ENCODE measurements at regions not wholly inside any gene's neighbourhood (a gene's known extent, or its start where the extent isn't known, plus 50 kb on each side); places are given as distances from the start of the nearest gene placed in this dataset.

- no peak for DNase-seq
Measured at GRCh38 chr22:19625331-19626041, 88.8 kb upstream of the SEPTIN5 start.

- no peak for DNase-seq
Measured at GRCh38 chr22:19626042-19626587, 88.2 kb upstream of the SEPTIN5 start.

DNA sequence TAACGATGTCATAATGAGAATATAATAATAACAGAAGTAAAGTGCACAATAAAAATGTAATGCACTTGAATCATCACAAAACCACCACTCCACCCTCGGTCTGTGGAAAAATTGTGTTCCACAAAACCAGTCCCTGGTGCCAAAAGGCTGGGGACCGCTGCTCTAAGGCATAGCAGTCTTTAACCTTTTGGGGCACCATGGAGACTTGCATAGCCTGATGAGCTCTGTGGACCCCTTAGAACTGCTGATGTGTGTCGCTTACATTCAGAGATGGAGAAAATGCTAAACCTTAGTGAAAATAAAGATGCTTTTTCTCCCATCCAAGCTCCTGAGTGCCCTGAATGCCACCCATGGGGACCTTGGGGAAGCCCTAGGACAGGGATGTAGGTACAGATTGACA lies 87.6 kb upstream of the SEPTIN5 start:
- no peak for DNase-seq

- no peak for DNase-seq
Measured at GRCh38 chr22:19628038-19628776, 86.1 kb upstream of the SEPTIN5 start.

GRCh38 chr22:19629331-19629719 lies 85.0 kb upstream of the SEPTIN5 start:
- DNase-seq: no peak

DNA sequence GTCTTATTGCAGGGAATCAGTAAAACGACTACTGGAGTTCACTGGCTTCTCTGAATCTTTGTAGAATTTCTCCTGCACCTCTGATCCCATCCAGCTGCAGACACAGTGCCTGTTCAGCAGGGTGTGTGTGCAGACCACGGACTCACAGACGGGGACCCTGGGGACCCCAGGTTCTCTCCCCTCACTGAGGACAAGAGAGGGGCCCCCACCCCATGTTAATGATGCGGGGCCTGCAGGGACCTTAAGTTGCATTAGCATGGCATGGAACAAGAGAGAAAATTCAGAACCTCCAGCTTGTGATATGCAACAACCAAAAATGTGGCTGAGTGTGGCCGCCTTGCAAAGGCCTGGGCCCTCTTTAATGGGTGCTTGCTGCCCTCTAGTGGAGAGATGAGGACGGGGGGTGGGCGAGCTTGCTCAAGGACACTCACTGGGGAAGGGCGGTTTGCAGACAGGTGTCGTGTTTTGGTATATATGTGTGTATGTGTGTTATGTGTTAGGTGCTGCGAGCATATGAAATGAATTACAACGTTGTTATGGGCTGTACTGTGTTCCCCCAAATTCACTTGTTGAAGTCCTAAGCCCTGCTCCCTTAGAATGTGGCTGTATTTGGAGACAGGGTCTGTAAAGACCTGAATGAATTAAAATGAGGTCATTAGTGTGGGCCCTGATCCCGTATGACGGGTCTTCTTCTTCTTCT lies 84.4 kb upstream of the SEPTIN5 start:
- peak; percentile 88 for DNase-seq

GRCh38 chr22:19630614-19631013 lies 83.7 kb upstream of the SEPTIN5 start:
- no peak for DNase-seq

DNA sequence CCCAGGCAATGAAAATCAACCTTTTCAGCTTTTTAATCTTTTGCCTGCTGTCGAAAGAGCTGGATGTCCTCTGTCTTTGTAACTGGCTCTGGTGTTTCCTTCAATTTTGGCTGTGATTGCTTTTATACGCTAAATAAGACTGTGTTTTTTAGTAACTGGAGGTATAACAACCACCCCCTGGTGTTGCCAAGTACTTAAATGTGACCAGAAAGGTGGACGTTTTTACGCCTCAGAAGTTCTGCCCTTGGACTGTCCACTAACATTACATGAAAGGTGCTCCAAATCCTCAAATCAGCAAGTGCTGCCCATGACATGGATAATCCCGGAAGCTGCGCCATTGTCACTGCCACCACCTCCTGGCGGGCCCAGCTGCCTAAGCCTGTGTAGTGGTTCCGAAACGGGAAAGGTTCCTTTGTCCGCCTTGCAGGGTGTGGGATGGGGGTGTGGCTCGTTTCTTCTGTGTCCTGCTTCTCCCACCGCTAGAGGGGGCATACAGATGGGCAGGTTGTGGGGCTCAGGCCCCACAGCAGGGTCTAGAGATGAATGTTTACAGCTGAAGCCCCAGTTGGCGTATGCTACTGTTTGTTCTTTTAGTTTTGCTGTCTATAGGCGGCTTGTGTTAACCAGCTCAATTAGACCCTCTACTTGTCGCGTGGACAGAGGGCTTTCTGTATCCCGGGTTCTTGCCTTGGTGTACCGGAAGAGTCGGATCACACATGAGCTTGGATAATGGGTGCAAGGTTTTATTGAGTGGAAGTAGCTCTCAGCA lies 82.2 kb upstream of the SEPTIN5 start:
- DNase-seq: peak; percentile 19

DNA sequence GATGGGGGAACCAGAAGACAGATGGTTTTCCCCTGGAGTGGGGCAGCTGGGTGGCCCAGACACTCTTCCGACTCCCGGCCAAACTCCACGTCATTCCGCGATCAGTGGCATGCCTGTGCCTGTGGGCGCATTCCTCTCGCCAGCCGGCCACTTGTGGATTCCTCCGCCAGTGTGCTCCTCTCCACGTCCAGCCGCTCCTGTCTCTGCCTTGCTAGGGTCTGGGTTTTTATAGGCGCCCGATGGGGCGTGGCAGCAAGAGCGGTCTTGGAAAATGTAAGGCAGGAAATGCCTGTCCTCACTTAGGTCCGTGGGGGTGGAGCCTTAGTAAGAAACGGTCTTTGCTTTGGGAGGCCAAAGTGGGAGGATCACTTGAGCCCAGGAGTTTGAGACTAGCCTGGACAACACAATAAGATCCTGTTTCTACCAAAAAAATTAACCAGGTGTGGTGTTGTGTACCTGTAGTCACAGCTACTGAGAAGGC lies 81.6 kb upstream of the SEPTIN5 start:
- DNase-seq: no peak

DNA sequence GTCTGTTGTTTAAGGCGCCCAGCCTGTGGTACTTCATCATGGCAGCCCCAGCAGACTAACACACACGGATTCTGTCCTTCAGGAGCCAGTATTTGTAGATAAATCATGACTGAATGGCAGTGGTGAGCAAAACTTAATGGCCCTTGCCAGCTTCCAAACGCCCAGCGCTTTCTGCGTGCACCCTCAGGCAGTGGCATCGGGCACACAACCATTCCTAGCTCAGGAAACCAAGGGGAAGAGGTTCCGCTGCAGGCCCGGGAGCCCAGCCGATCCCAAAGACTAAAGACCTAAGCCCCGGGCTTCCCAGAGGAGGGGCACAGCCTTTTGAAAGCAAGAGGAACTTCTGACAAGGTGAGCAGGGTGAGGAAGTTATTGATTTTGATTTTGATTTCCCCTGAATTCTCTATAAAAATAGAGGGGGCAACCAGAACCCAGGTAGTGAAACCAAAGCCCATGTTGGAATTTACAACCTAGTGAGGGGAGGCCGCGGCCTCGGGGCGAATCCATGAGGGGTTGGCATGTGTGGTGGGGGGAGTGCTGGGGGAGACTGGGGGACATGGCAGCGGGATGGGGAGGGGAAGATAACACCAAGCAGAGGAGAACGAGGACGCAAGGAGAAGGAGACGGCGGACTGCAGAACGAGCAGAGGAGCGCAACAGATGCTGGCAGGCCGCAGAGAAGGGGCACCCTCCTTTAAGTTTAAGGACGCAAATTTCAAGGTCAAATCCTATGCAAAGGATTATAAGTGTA lies 79.9 kb upstream of the SEPTIN5 start:
- DNase-seq: no peak

DNA sequence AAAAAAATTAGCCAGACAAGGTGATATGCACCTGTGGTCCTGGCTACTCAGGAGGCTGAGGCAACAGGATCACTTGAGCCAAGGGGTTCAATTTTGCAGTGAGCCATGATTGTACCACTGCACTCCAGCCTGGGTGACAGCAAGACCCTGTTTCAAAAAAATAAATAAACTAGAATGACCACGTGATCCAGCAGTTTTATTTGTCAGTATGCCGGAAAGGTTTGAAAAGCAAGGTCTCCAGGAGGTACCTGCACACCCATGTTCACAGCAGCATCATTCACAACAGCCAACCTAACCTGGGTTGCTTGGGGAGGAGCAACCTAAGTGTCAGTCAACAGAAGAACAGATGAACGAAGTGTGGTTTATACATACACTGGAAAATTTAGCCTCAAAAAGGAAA lies 78.7 kb upstream of the SEPTIN5 start:
- no peak for DNase-seq

DNA sequence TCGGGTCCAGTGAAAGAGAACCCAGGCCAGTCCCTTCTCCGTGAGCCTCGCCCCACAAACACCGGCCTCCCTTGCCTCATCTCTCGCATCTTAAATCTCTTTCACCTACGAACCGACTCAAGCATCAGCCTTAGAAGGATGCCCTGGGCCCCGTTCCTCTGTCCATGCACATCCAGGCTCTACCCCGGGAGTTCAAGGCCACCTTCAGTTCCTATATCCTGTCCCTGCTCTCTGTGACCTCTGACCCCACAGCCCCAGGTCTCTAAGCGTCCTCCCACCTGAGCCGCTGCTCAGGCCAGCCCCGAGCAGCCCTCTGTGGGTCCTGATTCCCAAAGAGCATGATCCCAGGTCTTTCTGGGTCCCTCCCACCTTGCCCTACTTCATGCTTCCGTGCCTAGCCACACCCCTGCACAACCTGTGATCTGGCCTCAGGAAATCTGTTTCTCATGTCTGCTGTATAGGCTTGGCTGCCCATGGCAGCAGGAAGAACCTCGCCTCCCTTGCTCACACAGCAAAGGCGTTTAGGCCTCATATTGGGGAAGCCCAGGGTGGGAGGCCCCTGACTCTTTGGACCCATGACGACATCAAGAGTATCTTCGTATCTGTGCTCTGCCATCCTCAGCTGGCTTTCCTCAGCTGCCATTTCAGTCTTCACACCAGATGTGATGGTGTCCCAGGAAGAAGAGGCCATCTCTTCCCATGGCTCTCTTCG lies 77.5 kb upstream of the SEPTIN5 start:
- DNase-seq: no peak

- no peak for DNase-seq
Measured at GRCh38 chr22:19637408-19638281, 76.7 kb upstream of the SEPTIN5 start.

DNA sequence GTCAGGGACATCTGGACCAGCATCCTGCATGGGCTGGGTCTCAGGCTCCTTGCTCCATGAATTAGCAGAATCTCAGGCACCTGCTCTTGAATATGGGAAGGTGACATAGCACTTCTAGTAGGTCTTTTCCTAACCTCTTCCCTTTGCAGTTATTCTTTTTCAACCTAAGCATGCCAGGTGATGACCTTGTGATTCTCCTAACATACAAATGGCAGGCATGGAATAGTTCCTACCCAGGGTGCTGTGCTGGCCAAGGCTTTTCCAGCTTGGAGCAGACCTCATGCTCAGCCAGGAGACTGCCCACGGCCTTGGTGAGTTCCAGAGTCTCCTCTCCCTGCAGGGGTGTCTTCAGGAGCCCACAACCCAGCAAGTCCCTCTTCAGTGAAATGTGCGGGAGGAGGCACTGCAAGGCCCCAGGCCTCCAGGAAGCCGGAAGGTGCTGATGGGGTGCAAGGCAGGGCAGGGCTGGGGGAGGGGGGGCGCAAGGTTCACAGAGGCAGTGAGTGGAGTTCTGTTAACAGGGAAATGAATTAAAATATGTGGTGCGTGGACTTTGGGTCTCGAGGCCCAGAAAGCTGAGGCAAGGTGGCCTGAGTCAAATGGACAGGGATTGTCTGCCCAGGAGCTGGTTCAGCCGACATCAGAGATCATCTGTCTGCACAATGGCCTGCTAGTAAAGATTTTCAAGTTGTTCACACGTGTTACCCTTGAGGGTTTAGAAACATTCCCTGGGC lies 75.9 kb upstream of the SEPTIN5 start:
- DNase-seq: no peak

GRCh38 chr22:19639610-19640135 lies 74.6 kb upstream of the SEPTIN5 start:
- no peak for DNase-seq

- DNase-seq: no peak
Measured at GRCh38 chr22:19640306-19640705, 74.0 kb upstream of the SEPTIN5 start.

DNA sequence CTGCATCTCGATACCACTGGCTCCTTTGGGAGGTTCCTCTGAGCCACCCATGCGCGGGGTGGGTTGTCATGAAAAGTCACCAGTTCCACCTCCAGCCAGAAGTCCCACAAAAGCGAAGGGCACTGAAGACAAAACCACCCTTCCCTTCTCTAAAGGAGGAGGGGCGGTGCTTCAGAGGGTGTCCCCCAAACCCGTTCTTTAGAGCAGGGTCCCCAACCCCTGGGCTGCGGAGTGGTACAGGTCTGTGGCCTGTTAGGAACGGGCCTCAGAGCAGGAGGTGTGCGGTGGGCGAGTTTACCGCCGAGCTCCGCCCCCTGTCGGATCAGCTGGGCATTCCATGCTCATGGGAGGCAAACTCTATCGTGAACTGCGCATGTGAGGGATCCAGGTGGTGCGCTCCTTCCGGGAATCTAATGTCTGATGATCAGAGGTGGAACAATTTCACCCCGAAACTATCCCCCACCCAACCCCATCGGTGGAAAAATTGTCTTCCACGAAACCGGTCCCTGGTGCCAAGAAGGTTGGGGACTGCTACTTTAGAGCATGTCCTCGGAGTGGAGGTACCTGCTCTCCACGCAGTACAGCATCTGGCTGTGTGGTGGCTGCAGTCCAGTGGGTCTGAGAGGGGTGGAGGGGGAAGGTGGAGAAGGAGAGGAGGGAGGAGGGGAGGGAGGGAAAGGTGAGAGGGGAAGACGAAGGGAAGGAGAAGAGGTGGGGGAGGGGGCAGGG lies 72.9 kb upstream of the SEPTIN5 start:
- no peak for DNase-seq

DNA sequence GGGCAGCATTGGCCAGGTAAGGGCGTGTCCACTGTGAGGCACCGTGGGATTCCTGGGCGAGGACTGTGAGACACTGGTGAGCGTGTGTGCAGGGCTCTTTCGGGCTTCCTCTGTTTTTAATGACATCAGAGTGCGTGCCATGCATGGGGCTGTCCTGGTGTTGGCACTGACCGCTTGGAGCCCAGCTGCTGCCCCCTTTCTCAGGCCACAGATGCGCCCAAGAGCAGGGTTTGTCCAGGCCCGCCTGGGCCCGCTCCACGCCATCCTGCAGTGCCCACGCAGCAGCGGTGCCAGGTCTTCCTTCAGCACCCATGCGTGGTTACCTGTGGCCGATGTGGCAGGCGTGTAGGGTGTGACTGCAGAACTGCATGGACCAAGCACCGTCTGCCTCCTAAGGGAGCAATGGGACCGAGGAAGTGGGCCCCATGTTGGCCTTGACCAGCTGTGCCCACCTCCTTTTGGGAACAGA lies 72.3 kb upstream of the SEPTIN5 start:
- no peak for DNase-seq
